Choroid plexus epithelial cell (primary cell): ENCODE measurements at regions not wholly inside any gene's neighbourhood (a gene's known extent, or its start where the extent isn't known, plus 50 kb on each side); places are given as distances from the start of the nearest gene placed in this dataset.
"Not testable (repeated sequence)": the region's sequence is repeated elsewhere in the genome, so short reads cannot be mapped to it uniquely, and the experiment has no call there.

Experiments
- DNase-seq: peaks from one replicate; pipeline ENCODE4 v3.0.0-alpha.2; 2010; ENCODE audit warnings: low read depth
- H3K4me3 ChIP-seq: 2 replicates; pipeline ENCODE4 v1.5.1; 2011; ENCODE audit warnings: low read depth, mild to moderate bottlenecking, control low read depth, low read length, moderate library complexity
- CTCF ChIP-seq: conservative IDR thresholded peaks from 2 replicates; pipeline ENCODE4 v1.5.1; 2011; ENCODE audit warnings: low read depth, mild to moderate bottlenecking, control low read depth, inconsistent platforms, low read length, moderate library complexity

- H3K4me3 ChIP-seq, result no peak overlapping the region
- no peak for TF ChIP-seq CTCF
Measured at GRCh38 chr11:10979529-10979928, 121.7 kb upstream of the ZBED5 start.

GRCh38 chr11:10978198-10978597 is 120.3 kb upstream of the ZBED5 start:
- no peak for TF ChIP-seq CTCF
- DNase-seq, result no peak

More at GRCh38 chr11:10979529-10979928, 121.7 kb upstream of the ZBED5 start:
- no peak for DNase-seq

GRCh38 chr11:10975287-10975721 is 117.5 kb upstream of the ZBED5 start:
- DNase-seq, result no peak
- no peak for TF ChIP-seq CTCF
- no peak overlapping the region for H3K4me3 ChIP-seq

More at GRCh38 chr11:10978198-10978597, 120.3 kb upstream of the ZBED5 start:
- H3K4me3 ChIP-seq, result no peak overlapping the region

- no peak for TF ChIP-seq CTCF
- no peak for DNase-seq
- no peak overlapping the region for H3K4me3 ChIP-seq
Measured at GRCh38 chr11:10973416-10973815, 115.6 kb upstream of the ZBED5 start.

- no peak for DNase-seq
- TF ChIP-seq CTCF, result no peak
- H3K4me3 ChIP-seq, result no peak overlapping the region
Measured at GRCh38 chr11:10970926-10971325, 113.1 kb upstream of the ZBED5 start.

GRCh38 chr11:10969387-10969786 is 111.5 kb upstream of the ZBED5 start:
- H3K4me3 ChIP-seq, result no peak overlapping the region
- TF ChIP-seq CTCF, result no peak
- DNase-seq, result no peak

GRCh38 chr11:10956884-10957283 is 99.0 kb upstream of the ZBED5 start:
- H3K4me3 ChIP-seq, DNase-seq: not testable (repeated sequence)

- no peak for DNase-seq
- no peak for TF ChIP-seq CTCF
Measured at GRCh38 chr11:10955616-10956015, 97.8 kb upstream of the ZBED5 start.

More at GRCh38 chr11:10955616-10956015, 97.8 kb upstream of the ZBED5 start:
- H3K4me3 ChIP-seq, result no peak overlapping the region
